ENCODE measurements at regions not wholly inside any gene's neighbourhood (a gene's known extent, or its start where the extent isn't known, plus 50 kb on each side); places are given as distances from the start of the nearest gene placed in this dataset.

GRCh38 chr12:124384299-124384894, 89.5 kb downstream of the RFLNA start:
- H3K4me1 ChIP-seq (ENCODE audit: low read length) = no peaks in the 10 kb centered on the region
- H3F3A ChIP-seq (ENCODE audit: insufficient read depth, low read length) = no peaks in the 10 kb centered on the region
- H3K4me2 ChIP-seq (ENCODE audit: low read depth, low read length) = no peak overlapping the region
- H3K9me3 ChIP-seq (replicated peaks; ENCODE audit: insufficient read depth, low read length) = no peaks in the 10 kb centered on the region
- H4K20me1 ChIP-seq (ENCODE audit: insufficient read depth, low read length) = no peaks in the 10 kb centered on the region
- TF ChIP-seq EZH2phosphoT487 (IDR thresholded peaks at IDR 0.05; ENCODE audit: low read length) (no peak), EZH2 (optimal IDR thresholded peaks at IDR 0.05; ENCODE audit: low read depth, low read length) (no peak), CTCF (IDR thresholded peaks at IDR 0.05; ENCODE audit: low read length) (no peak)
- H3K27me3 ChIP-seq (replicated peaks; ENCODE audit: insufficient read depth, low read length) = no peaks in the 10 kb centered on the region
- H2AFZ ChIP-seq (ENCODE audit: low read length) = no peak overlapping the region
- H3K4me3 ChIP-seq (ENCODE audit: low read length) = no peak overlapping the region
- no peak overlapping the region for H3K27ac ChIP-seq (ENCODE audit: low read length)
- 0 out of 2 replicates have a peak, but pooled peaks cover 4% of the 10 kb centered on the region for H3K79me2 ChIP-seq (ENCODE audit: low read length)
- H3K36me3 ChIP-seq (replicated peaks; ENCODE audit: insufficient read depth, low read length) = no peaks in the 10 kb centered on the region
- H3K9ac ChIP-seq (ENCODE audit: low read length) = no peak overlapping the region
- DNase-seq = no peak
- no peaks in the 10 kb centered on the region for H3K9me2 ChIP-seq (replicated peaks; ENCODE audit: insufficient read depth, low read length)

GRCh38 chr12:124383028-124383427, 88.1 kb downstream of the RFLNA start:
- no peaks in the 10 kb centered on the region for H3F3A ChIP-seq (ENCODE audit: insufficient read depth, low read length)
- no peak for DNase-seq

GRCh38 chr12:124381456-124382296, 86.8 kb downstream of the RFLNA start:
- Histone ChIP-seq H3K27ac (ENCODE audit: low read length) (no peak overlapping the region), H3K36me3 (replicated peaks; ENCODE audit: insufficient read depth, low read length) (no peaks in the 10 kb centered on the region), H3K9ac (ENCODE audit: low read length) (no peak overlapping the region), H3K4me1 (ENCODE audit: low read length) (no peaks in the 10 kb centered on the region), H3K4me3 (ENCODE audit: low read length) (no peak overlapping the region), H4K20me1 (ENCODE audit: insufficient read depth, low read length) (no peaks in the 10 kb centered on the region), H2AFZ (ENCODE audit: low read length) (no peak overlapping the region), H3K4me2 (ENCODE audit: low read depth, low read length) (no peak overlapping the region), H3K9me3 (replicated peaks; ENCODE audit: insufficient read depth, low read length) (no peaks in the 10 kb centered on the region), H3K79me2 (ENCODE audit: low read length) (no peaks in the 10 kb centered on the region), H3K27me3 (replicated peaks; ENCODE audit: insufficient read depth, low read length) (no peaks in the 10 kb centered on the region), H3F3A (ENCODE audit: insufficient read depth, low read length) (no peaks in the 10 kb centered on the region), H3K9me2 (replicated peaks; ENCODE audit: insufficient read depth, low read length) (no peaks in the 10 kb centered on the region)
- no peak for DNase-seq
- TF ChIP-seq EZH2phosphoT487 (IDR thresholded peaks at IDR 0.05; ENCODE audit: low read length) (no peak), CTCF (IDR thresholded peaks at IDR 0.05; ENCODE audit: low read length) (no peak), EZH2 (optimal IDR thresholded peaks at IDR 0.05; ENCODE audit: low read depth, low read length) (no peak)

More at GRCh38 chr12:124383028-124383427, 88.1 kb downstream of the RFLNA start:
- Histone ChIP-seq H3K27me3 (replicated peaks; ENCODE audit: insufficient read depth, low read length) (no peaks in the 10 kb centered on the region), H3K9me3 (replicated peaks; ENCODE audit: insufficient read depth, low read length) (no peaks in the 10 kb centered on the region), H3K36me3 (replicated peaks; ENCODE audit: insufficient read depth, low read length) (no peaks in the 10 kb centered on the region), H3K9ac (ENCODE audit: low read length) (no peak overlapping the region), H3K4me2 (ENCODE audit: low read depth, low read length) (no peak overlapping the region), H3K27ac (ENCODE audit: low read length) (no peak overlapping the region), H3K4me1 (ENCODE audit: low read length) (no peaks in the 10 kb centered on the region), H3K4me3 (ENCODE audit: low read length) (no peak overlapping the region), H4K20me1 (ENCODE audit: insufficient read depth, low read length) (no peaks in the 10 kb centered on the region), H3K9me2 (replicated peaks; ENCODE audit: insufficient read depth, low read length) (no peaks in the 10 kb centered on the region), H2AFZ (ENCODE audit: low read length) (no peak overlapping the region), H3K79me2 (ENCODE audit: low read length) (0 out of 2 replicates have a peak, but pooled peaks cover 4% of the 10 kb centered on the region)
- TF ChIP-seq EZH2 (optimal IDR thresholded peaks at IDR 0.05; ENCODE audit: low read depth, low read length) = no peak
- TF ChIP-seq EZH2phosphoT487 (IDR thresholded peaks at IDR 0.05; ENCODE audit: low read length) = no peak
- TF ChIP-seq CTCF (IDR thresholded peaks at IDR 0.05; ENCODE audit: low read length) = no peak
